Sigmoid colon (tissue), 4 donors: ENCODE measurements at regions not wholly inside any gene's neighbourhood (a gene's known extent, or its start where the extent isn't known, plus 50 kb on each side); places are given as distances from the start of the nearest gene placed in this dataset.

ENCODE experiments used
- CTCF ChIP-seq, 4 experiments: fragments of 450-650 bp in 3 of 4; fragments of 200-600 bp in 1 of 4; IDR thresholded peaks; one replicate each; pipeline ENCODE4 v1.5.1; 2016 to 2019; ENCODE audit warnings: antibody characterized with exemption in 4 of 4, mild to moderate bottlenecking in 3 of 4, moderate library complexity in 2 of 4
- POLR2A ChIP-seq, 2 donors: fragments of 450-650 bp; IDR thresholded peaks; one replicate each; pipeline ENCODE4 v1.6.1; 2016; ENCODE audit warnings: antibody characterized with exemption in 2 of 2, mild to moderate bottlenecking in 2 of 2, moderate library complexity in 2 of 2
- POLR2AphosphoS5 ChIP-seq, 4 donors: sonication (generic); formaldehyde crosslinking; IDR thresholded peaks; one replicate each; pipeline ENCODE4 v1.6.1; 2017; ENCODE audit warnings: antibody characterized with exemption in 4 of 4

- TF ChIP-seq CTCF (IDR thresholded peaks at IDR 0.05) (no peak), POLR2A (IDR thresholded peaks at IDR 0.05) (no peak), POLR2AphosphoS5 (IDR thresholded peaks at IDR 0.05) (no peak)
Observed at GRCh38 chr6:74439123-74439811, 743.3 kb downstream of the CD109 start.
